ENCODE measurements at regions not wholly inside any gene's neighbourhood (a gene's known extent, or its start where the extent isn't known, plus 50 kb on each side); places are given as distances from the start of the nearest gene placed in this dataset.

DNA sequence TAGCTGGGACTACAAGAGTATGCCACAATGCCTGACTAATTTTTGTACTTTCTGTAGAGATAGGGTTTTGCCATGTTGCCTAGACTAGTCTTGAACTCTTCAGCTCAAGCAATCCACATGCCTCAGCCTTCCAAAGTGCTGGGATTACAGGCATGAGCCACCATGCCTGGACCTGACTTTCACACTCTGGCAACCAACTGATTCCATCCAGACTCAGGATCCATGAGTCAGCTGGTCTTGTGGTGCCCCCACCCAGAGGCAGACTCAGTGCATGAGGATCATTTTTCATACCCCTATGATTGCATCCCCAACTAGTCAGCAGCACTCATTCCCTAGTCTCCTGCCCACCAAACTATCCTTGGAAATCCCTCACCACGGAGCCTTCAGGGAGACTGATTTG is 375.9 kb downstream of the ANXA1 start:
- H3K4me3 Mint-ChIP-seq = no peak overlapping the region
- H3K9me3 Mint-ChIP-seq = no peaks in the 10 kb centered on the region
- peaks cover 4% of the 10 kb centered on the region for H3K4me1 Mint-ChIP-seq (ENCODE audit: unreplicated experiment)
- no peaks in the 10 kb centered on the region for H3K27me3 Mint-ChIP-seq
- H3K36me3 Mint-ChIP-seq = no peaks in the 10 kb centered on the region
- H3K27ac Mint-ChIP-seq = no peak overlapping the region
- TF ChIP-seq, protein P1, sequence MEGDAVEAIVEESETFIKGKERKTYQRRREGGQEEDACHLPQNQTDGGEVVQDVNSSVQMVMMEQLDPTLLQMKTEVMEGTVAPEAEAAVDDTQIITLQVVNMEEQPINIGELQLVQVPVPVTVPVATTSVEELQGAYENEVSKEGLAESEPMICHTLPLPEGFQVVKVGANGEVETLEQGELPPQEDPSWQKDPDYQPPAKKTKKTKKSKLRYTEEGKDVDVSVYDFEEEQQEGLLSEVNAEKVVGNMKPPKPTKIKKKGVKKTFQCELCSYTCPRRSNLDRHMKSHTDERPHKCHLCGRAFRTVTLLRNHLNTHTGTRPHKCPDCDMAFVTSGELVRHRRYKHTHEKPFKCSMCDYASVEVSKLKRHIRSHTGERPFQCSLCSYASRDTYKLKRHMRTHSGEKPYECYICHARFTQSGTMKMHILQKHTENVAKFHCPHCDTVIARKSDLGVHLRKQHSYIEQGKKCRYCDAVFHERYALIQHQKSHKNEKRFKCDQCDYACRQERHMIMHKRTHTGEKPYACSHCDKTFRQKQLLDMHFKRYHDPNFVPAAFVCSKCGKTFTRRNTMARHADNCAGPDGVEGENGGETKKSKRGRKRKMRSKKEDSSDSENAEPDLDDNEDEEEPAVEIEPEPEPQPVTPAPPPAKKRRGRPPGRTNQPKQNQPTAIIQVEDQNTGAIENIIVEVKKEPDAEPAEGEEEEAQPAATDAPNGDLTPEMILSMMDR (conservative IDR thresholded peaks at IDR 0.05) = no peak
- no peak for DNase-seq (ENCODE audit: extremely low spot score, unreplicated experiment)

DNA sequence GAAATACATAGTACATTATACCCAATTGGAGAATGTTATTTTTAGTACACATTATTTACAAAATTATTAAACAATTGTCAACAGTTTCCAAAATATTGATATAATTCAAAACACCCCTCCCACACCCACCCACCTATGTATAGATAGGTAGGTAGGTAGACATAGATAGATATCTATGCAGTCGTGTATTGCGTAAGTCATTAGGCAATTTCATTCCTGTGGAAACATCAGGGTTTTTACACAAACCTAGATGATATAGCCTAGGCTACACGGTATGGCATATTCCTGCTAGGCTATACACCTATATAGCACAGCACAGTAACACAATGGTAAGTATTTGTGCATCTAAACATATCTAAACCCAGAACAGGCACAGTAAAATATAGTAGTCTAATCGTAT is 377.3 kb downstream of the ANXA1 start:
- H3K36me3 Mint-ChIP-seq = no peaks in the 10 kb centered on the region
- H3K4me1 Mint-ChIP-seq (ENCODE audit: unreplicated experiment) = peaks cover 4% of the 10 kb centered on the region
- H3K27me3 Mint-ChIP-seq = no peaks in the 10 kb centered on the region
- TF ChIP-seq, protein P1 (conservative IDR thresholded peaks at IDR 0.05) = no peak
- DNase-seq (ENCODE audit: extremely low spot score, unreplicated experiment) = no peak
- no peak overlapping the region for H3K27ac Mint-ChIP-seq
- H3K4me3 Mint-ChIP-seq = no peak overlapping the region
- H3K9me3 Mint-ChIP-seq = no peaks in the 10 kb centered on the region

DNA sequence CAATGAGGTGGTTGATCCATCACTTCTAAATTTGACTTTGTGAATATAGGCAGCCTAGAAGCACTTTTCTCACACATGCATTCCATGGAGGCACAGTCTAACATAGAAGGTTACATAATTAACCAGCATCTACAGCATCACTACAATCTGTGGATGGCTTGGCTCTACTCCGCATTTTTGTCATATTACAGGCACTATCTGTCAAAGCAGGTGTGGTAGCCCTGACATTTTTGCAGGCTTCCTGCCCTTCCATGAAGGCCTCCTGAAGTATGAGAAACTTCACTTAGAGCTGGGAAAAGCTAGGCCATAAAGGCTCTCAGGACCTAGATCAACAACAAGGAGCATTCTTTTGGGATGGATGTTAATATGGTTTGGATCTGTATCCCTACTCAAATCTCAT is 378.0 kb downstream of the ANXA1 start:
- no peak for DNase-seq (ENCODE audit: extremely low spot score, unreplicated experiment)
- Mint-ChIP-seq H3K9me3 (no peaks in the 10 kb centered on the region), H3K36me3 (no peaks in the 10 kb centered on the region), H3K4me3 (no peak overlapping the region), H3K27ac (no peak overlapping the region), H3K27me3 (no peaks in the 10 kb centered on the region), H3K4me1 (ENCODE audit: unreplicated experiment) (peaks cover 4% of the 10 kb centered on the region)
- TF ChIP-seq, protein P1 (conservative IDR thresholded peaks at IDR 0.05) = no peak

DNA sequence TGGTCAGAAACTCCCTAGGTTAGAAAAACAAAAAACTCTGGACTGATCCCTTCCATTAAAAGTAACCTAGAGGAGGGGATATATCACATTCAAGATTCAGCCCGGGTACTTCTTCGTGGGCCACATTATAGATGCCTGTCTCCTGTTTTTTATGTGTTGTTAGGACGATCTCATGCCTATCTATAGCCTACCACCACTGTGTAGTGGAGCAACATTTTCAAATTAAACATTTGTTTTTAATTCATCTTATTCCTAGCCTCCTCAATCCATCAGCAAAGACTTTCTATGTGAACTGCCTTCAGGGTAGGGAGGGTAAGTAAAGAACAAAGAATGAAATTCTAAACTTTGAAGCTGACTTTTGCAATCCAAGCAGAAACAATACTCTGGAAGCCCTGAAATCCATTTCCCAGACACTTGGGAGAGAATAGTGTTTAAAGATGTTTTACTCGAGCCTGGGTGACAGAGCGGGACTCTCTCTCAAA is 379.4 kb downstream of the ANXA1 start:
- DNase-seq (ENCODE audit: extremely low spot score, unreplicated experiment) = no peak
- H3K27me3 Mint-ChIP-seq = no peaks in the 10 kb centered on the region
- no peaks in the 10 kb centered on the region for H3K36me3 Mint-ChIP-seq
- TF ChIP-seq, protein P1 (conservative IDR thresholded peaks at IDR 0.05) = no peak
- H3K4me3 Mint-ChIP-seq = no peak overlapping the region
- peaks cover 4% of the 10 kb centered on the region for H3K4me1 Mint-ChIP-seq (ENCODE audit: unreplicated experiment)
- no peak overlapping the region for H3K27ac Mint-ChIP-seq
- H3K9me3 Mint-ChIP-seq = no peaks in the 10 kb centered on the region

DNA sequence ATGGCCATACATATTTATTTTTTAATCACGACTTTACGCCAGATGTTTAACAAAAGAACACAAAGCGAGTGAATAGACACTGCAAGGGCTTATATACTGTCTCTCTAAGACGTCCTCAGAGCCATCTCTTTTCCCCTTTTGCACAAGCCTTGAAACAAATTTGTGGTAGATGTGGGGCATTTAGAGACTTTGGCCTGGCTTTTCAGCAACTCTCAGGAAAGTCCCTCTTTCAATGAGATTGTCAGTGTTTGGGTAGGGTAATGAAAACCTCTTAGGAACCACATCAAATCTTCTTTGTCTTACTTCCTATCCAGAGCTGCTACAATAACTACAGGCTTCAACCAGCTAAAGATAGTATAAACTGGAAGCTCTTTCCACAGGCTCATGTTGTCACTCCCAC is 380.0 kb downstream of the ANXA1 start:
- Mint-ChIP-seq H3K27me3 (no peaks in the 10 kb centered on the region), H3K4me1 (ENCODE audit: unreplicated experiment) (peaks cover 4% of the 10 kb centered on the region), H3K4me3 (no peak overlapping the region), H3K27ac (no peak overlapping the region), H3K36me3 (no peaks in the 10 kb centered on the region), H3K9me3 (no peaks in the 10 kb centered on the region)
- TF ChIP-seq, protein P1 (conservative IDR thresholded peaks at IDR 0.05) = no peak
- no peak for DNase-seq (ENCODE audit: extremely low spot score, unreplicated experiment)

DNA sequence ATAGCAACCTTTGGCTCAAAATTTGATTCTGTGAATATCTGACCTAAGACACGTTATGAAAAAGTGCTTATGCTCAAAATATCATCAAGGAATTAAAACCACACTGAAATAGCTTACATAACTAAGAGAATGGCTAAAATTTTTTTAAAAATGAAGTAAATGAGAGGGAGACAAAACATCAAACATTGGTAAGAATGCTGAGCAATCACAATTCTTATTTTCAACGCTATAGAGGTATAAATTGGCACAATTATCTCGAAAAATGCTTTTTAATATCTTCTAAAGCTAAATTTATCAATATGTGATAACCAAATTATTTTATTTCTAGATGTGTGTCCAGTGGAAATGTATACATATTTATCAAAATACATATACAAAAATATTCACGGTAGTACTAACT is 381.3 kb downstream of the ANXA1 start:
- Mint-ChIP-seq H3K4me1 (ENCODE audit: unreplicated experiment) (peaks cover 4% of the 10 kb centered on the region), H3K27me3 (no peaks in the 10 kb centered on the region), H3K27ac (no peak overlapping the region), H3K36me3 (no peaks in the 10 kb centered on the region), H3K4me3 (no peak overlapping the region), H3K9me3 (no peaks in the 10 kb centered on the region)
- TF ChIP-seq, protein P1 (conservative IDR thresholded peaks at IDR 0.05) = no peak
- no peak for DNase-seq (ENCODE audit: extremely low spot score, unreplicated experiment)

Data from type B pancreatic cell (in vitro differentiated cells).